ENCODE measurements at regions not wholly inside any gene's neighbourhood (a gene's known extent, or its start where the extent isn't known, plus 50 kb on each side); places are given as distances from the start of the nearest gene placed in this dataset.
A peak's percentile ranks its signal among the peaks of the same experiment; 100 is the strongest.

DNA sequence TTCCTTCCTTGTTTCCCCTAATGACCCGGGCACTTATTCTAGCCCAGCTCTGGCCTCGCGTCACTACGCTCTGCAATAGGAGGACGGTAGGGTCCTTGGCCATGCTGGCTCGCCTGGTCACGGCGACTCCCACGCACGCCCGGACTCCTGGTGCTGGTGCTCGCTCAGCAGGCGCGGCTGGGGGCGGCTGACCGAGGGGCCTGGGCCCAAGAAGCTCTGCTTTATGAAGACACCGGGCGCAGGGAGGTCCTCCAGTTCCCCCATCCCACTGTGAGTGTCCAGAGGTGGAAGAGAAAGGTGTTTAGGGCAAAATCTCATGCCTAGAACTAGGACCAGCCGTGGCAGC lies 54.2 kb upstream of the ZNF32 start:
- H3K27me3 ChIP-seq (ENCODE audit: control insufficient read depth, insufficient read depth, low read length) = peaks cover under 1% of the 10 kb centered on the region
- H3K4me1 ChIP-seq (ENCODE audit: control insufficient read depth, insufficient read depth, low read length) = no peaks in the 10 kb centered on the region
- no peaks in the 10 kb centered on the region for H3K9me3 ChIP-seq (ENCODE audit: control insufficient read depth, insufficient read depth, low read depth, low read length)
- intact Hi-C loops (cut with micrococcal nuclease; ENCODE audit: unreplicated experiment) (no loop called here), in situ Hi-C loops (cut with HindIII; ENCODE audit: low pct_unique_long_range_greater_than_20kb, low sequenced_read_pairs) (no loop called here)
- no peak overlapping the region for H3K4me3 ChIP-seq (ENCODE audit: low read depth in 2 of 2, low read length in 2 of 2)
- DNase-seq (ENCODE audit: low read depth, low spot score) (no peak), ATAC-seq (no peak)
- H3K36me3 ChIP-seq (ENCODE audit: control insufficient read depth, insufficient read depth, low read length) = no peaks in the 10 kb centered on the region
- TF ChIP-seq SIN3A (IDR thresholded peaks at IDR 0.05; ENCODE audit: borderline replicate concordance, insufficient read depth, low read depth, low read length) = no peak
- TF ChIP-seq, protein P1, sequence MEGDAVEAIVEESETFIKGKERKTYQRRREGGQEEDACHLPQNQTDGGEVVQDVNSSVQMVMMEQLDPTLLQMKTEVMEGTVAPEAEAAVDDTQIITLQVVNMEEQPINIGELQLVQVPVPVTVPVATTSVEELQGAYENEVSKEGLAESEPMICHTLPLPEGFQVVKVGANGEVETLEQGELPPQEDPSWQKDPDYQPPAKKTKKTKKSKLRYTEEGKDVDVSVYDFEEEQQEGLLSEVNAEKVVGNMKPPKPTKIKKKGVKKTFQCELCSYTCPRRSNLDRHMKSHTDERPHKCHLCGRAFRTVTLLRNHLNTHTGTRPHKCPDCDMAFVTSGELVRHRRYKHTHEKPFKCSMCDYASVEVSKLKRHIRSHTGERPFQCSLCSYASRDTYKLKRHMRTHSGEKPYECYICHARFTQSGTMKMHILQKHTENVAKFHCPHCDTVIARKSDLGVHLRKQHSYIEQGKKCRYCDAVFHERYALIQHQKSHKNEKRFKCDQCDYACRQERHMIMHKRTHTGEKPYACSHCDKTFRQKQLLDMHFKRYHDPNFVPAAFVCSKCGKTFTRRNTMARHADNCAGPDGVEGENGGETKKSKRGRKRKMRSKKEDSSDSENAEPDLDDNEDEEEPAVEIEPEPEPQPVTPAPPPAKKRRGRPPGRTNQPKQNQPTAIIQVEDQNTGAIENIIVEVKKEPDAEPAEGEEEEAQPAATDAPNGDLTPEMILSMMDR (IDR thresholded peaks at IDR 0.05) = no peak
- TF ChIP-seq POLR2AphosphoS5 (IDR thresholded peaks at IDR 0.05; ENCODE audit: low read depth, low read length) = no peak
- TF ChIP-seq TCF7L2 (IDR thresholded peaks at IDR 0.05; ENCODE audit: low read depth, low read length) = no peak
- TF ChIP-seq, protein P2, sequence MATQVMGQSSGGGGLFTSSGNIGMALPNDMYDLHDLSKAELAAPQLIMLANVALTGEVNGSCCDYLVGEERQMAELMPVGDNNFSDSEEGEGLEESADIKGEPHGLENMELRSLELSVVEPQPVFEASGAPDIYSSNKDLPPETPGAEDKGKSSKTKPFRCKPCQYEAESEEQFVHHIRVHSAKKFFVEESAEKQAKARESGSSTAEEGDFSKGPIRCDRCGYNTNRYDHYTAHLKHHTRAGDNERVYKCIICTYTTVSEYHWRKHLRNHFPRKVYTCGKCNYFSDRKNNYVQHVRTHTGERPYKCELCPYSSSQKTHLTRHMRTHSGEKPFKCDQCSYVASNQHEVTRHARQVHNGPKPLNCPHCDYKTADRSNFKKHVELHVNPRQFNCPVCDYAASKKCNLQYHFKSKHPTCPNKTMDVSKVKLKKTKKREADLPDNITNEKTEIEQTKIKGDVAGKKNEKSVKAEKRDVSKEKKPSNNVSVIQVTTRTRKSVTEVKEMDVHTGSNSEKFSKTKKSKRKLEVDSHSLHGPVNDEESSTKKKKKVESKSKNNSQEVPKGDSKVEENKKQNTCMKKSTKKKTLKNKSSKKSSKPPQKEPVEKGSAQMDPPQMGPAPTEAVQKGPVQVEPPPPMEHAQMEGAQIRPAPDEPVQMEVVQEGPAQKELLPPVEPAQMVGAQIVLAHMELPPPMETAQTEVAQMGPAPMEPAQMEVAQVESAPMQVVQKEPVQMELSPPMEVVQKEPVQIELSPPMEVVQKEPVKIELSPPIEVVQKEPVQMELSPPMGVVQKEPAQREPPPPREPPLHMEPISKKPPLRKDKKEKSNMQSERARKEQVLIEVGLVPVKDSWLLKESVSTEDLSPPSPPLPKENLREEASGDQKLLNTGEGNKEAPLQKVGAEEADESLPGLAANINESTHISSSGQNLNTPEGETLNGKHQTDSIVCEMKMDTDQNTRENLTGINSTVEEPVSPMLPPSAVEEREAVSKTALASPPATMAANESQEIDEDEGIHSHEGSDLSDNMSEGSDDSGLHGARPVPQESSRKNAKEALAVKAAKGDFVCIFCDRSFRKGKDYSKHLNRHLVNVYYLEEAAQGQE (IDR thresholded peaks at IDR 0.05; ENCODE audit: insufficient read depth in 1 of 2, low read depth in 2 of 2, low read length in 1 of 2) = no peak
- no TSS peak for BruUV-seq (replicated peaks)
- CTCF ChIA-PET = no interaction called here
- POLR2A ChIA-PET = no interaction called here
- no peak overlapping the region for H3K27ac ChIP-seq (ENCODE audit: low read length)

DNA sequence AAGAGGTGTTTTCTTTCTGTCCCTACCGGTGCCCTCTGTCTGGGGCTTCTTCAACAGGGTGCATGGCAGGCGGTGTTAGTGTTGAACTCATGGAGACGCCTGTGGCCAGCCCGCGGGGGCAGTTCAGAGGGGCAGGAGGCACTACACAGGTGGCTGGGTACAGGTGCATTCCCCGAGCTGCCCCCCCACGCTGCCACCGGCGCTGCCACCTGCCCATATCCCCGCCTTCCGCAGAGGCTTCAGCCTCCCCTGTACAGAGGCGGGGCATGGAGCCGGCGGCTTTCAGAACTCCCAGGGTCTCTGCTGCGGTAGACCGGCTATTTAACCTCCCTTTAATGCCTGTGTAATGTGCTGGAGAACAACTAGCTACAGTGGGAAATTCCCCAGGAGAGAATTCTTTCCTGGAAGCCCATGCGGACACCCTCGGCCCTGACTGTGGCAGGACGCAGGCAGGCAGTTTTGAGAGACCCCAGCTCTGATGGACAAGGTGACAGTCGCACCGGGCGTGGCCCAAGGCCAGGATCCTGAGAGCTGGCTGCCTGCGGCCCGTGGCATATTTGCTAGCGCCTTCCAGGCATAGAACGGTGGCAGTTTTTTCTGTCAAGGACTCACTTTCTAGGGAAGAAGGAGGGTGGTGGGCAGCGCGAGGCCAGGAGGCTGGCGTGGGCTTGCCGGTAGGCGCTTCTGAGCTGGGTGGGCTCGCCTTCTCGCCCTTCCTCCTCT lies 53.7 kb upstream of the ZNF32 start:
- ATAC-seq = peak; percentile 45; the same call in 1 of the 2 replicates
- TF ChIP-seq POLR2AphosphoS5 (IDR thresholded peaks at IDR 0.05; ENCODE audit: low read depth, low read length) (no peak), TCF7L2 (IDR thresholded peaks at IDR 0.05; ENCODE audit: low read depth, low read length) (no peak), SIN3A (IDR thresholded peaks at IDR 0.05; ENCODE audit: borderline replicate concordance, insufficient read depth, low read depth, low read length) (no peak)
- TF ChIP-seq, protein P2 (IDR thresholded peaks at IDR 0.05; ENCODE audit: insufficient read depth in 1 of 2, low read depth in 2 of 2, low read length in 1 of 2) = no peak
- TF ChIP-seq, protein P1 (IDR thresholded peaks at IDR 0.05) = no peak
- Histone ChIP-seq H3K36me3 (ENCODE audit: control insufficient read depth, insufficient read depth, low read length) (no peaks in the 10 kb centered on the region), H3K27ac (ENCODE audit: low read length) (no peak overlapping the region), H3K27me3 (ENCODE audit: control insufficient read depth, insufficient read depth, low read length) (peaks cover 2% of the 10 kb centered on the region), H3K9me3 (ENCODE audit: control insufficient read depth, insufficient read depth, low read depth, low read length) (no peaks in the 10 kb centered on the region), H3K4me1 (ENCODE audit: control insufficient read depth, insufficient read depth, low read length) (no peaks in the 10 kb centered on the region), H3K4me3 (ENCODE audit: low read depth in 2 of 2, low read length in 2 of 2) (no peak overlapping the region)
- ChIA-PET CTCF (no interaction called here), POLR2A (no interaction called here)
- BruUV-seq (replicated peaks) = no TSS peak
- in situ Hi-C loops (cut with HindIII; ENCODE audit: low pct_unique_long_range_greater_than_20kb, low sequenced_read_pairs) (no loop called here), intact Hi-C loops (cut with micrococcal nuclease; ENCODE audit: unreplicated experiment) (no loop called here)
- DNase-seq (ENCODE audit: low read depth, low spot score) = no peak
